ENCODE measurements at regions not wholly inside any gene's neighbourhood (a gene's known extent, or its start where the extent isn't known, plus 50 kb on each side); places are given as distances from the start of the nearest gene placed in this dataset.

GRCh38 chr14:99028521-99028920, 243.5 kb downstream of the BCL11B start:
- TF ChIP-seq ZBTB33 (IDR thresholded peaks at IDR 0.05; ENCODE audit: borderline replicate concordance, low read depth) (no peak), POLR2AphosphoS5 (IDR thresholded peaks at IDR 0.05; ENCODE audit: low read depth, low read length) (no peak), USF1 (IDR thresholded peaks at IDR 0.05; ENCODE audit: borderline replicate concordance, low read depth) (no peak), NFIC (IDR thresholded peaks at IDR 0.05; ENCODE audit: borderline replicate concordance) (no peak), CHD2 (IDR thresholded peaks at IDR 0.05; ENCODE audit: low read length, partially characterized antibody) (no peak), SMC3 (IDR thresholded peaks at IDR 0.05; ENCODE audit: low read depth, low read length) (no peak), MAX (IDR thresholded peaks at IDR 0.05; ENCODE audit: low read depth) (no peak), ELF1 (IDR thresholded peaks at IDR 0.05) (no peak), EZH2phosphoT487 (IDR thresholded peaks at IDR 0.05; ENCODE audit: borderline replicate concordance, low read depth) (no peak), MXI1 (IDR thresholded peaks at IDR 0.05; ENCODE audit: low read depth, low read length) (no peak), GABPA (IDR thresholded peaks at IDR 0.05; ENCODE audit: low read depth) (no peak)
- TF ChIP-seq, protein P1, sequence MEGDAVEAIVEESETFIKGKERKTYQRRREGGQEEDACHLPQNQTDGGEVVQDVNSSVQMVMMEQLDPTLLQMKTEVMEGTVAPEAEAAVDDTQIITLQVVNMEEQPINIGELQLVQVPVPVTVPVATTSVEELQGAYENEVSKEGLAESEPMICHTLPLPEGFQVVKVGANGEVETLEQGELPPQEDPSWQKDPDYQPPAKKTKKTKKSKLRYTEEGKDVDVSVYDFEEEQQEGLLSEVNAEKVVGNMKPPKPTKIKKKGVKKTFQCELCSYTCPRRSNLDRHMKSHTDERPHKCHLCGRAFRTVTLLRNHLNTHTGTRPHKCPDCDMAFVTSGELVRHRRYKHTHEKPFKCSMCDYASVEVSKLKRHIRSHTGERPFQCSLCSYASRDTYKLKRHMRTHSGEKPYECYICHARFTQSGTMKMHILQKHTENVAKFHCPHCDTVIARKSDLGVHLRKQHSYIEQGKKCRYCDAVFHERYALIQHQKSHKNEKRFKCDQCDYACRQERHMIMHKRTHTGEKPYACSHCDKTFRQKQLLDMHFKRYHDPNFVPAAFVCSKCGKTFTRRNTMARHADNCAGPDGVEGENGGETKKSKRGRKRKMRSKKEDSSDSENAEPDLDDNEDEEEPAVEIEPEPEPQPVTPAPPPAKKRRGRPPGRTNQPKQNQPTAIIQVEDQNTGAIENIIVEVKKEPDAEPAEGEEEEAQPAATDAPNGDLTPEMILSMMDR (IDR thresholded peaks at IDR 0.05): no peak
- TF ChIP-seq, protein P2, sequence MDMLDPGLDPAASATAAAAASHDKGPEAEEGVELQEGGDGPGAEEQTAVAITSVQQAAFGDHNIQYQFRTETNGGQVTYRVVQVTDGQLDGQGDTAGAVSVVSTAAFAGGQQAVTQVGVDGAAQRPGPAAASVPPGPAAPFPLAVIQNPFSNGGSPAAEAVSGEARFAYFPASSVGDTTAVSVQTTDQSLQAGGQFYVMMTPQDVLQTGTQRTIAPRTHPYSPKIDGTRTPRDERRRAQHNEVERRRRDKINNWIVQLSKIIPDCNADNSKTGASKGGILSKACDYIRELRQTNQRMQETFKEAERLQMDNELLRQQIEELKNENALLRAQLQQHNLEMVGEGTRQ (IDR thresholded peaks at IDR 0.05; ENCODE audit: borderline replicate concordance, low read depth, low read length): no peak
- TF ChIP-seq, protein P3, sequence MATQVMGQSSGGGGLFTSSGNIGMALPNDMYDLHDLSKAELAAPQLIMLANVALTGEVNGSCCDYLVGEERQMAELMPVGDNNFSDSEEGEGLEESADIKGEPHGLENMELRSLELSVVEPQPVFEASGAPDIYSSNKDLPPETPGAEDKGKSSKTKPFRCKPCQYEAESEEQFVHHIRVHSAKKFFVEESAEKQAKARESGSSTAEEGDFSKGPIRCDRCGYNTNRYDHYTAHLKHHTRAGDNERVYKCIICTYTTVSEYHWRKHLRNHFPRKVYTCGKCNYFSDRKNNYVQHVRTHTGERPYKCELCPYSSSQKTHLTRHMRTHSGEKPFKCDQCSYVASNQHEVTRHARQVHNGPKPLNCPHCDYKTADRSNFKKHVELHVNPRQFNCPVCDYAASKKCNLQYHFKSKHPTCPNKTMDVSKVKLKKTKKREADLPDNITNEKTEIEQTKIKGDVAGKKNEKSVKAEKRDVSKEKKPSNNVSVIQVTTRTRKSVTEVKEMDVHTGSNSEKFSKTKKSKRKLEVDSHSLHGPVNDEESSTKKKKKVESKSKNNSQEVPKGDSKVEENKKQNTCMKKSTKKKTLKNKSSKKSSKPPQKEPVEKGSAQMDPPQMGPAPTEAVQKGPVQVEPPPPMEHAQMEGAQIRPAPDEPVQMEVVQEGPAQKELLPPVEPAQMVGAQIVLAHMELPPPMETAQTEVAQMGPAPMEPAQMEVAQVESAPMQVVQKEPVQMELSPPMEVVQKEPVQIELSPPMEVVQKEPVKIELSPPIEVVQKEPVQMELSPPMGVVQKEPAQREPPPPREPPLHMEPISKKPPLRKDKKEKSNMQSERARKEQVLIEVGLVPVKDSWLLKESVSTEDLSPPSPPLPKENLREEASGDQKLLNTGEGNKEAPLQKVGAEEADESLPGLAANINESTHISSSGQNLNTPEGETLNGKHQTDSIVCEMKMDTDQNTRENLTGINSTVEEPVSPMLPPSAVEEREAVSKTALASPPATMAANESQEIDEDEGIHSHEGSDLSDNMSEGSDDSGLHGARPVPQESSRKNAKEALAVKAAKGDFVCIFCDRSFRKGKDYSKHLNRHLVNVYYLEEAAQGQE (IDR thresholded peaks at IDR 0.05; ENCODE audit: low read depth, low read length): no peak

Measured in SK-N-SH (cell line).